K562 (cell line): ENCODE measurements at regions not wholly inside any gene's neighbourhood (a gene's known extent, or its start where the extent isn't known, plus 50 kb on each side); places are given as distances from the start of the nearest gene placed in this dataset.

Experiments used
- DIDO1 ChIP-seq: fragments of 450-650 bp; IDR thresholded peaks from 2 replicates; pipeline ENCODE4 v1.6.1; 2016; ENCODE audit warnings: low read depth, missing biosample characterization, missing genetic modification characterization
- ESRRA ChIP-seq: fragments of 450-650 bp; IDR thresholded peaks from 2 replicates; pipeline ENCODE4 v1.6.1; 2014; ENCODE audit warnings: low read depth, mild to moderate bottlenecking, moderate library complexity, borderline replicate concordance
- EZH2 ChIP-seq: IDR thresholded peaks from 2 replicates; pipeline ENCODE4 v1.6.1; 2012; ENCODE audit warnings: low read depth, mild to moderate bottlenecking, inconsistent platforms, low read length, borderline replicate concordance
- SP1 ChIP-seq: sonication (generic); formaldehyde crosslinking; IDR thresholded peaks from 2 replicates; pipeline ENCODE4 v1.8.1; 2022; ENCODE audit warnings: mild to moderate bottlenecking, missing genetic modification reagents

DNA sequence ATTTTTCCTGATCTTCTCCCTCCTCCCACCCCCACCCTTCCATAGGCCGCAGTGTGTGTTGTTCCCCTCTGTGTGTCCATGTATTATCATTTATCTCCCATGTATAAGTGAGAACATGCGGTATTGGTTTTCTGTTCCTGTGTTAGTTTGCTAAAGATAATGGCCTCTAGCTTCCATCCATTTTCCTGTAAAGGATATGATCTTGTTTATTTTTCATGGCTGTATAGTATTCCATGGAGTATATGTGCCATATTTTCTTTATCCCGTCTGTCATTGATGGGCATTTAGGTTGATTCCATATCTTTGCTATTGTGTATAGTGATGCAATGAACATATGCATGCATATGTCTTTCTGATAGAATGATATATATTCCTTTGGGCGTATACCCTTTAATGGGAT is 173.3 kb upstream of the NAALADL2 start:
- TF ChIP-seq EZH2 (no peak), SP1 (CRISPR knock-in tag) (no peak), ESRRA (no peak), DIDO1 (no peak)
